Effector CD8-positive, alpha-beta T cell (primary cell): ENCODE measurements at regions not wholly inside any gene's neighbourhood (a gene's known extent, or its start where the extent isn't known, plus 50 kb on each side); places are given as distances from the start of the nearest gene placed in this dataset.
"Not testable (repeated sequence)": the region's sequence is repeated elsewhere in the genome, so short reads cannot be mapped to it uniquely, and the experiment has no call there.

Source experiments
- DNase-seq: peaks from one replicate; lab custom pipeline; 2025; lab: John Stamatoyannopoulos, UW

- not testable (repeated sequence) for DNase-seq
These were observed 287.6 kb downstream of the LIPI start for GRCh38 chr21:13923175-13923574.

- not testable (repeated sequence) for DNase-seq
These were observed 289.3 kb downstream of the LIPI start for GRCh38 chr21:13921455-13921854.

GRCh38 chr21:13907385-13907784 is 297.8 kb downstream of the POTED start:
- DNase-seq, result not testable (repeated sequence)

- not testable (repeated sequence) for DNase-seq
These were observed 287.1 kb downstream of the POTED start for GRCh38 chr21:13896596-13897247.

GRCh38 chr21:13893617-13894016 is 284.0 kb downstream of the POTED start:
- DNase-seq, result not testable (repeated sequence)

- not testable (repeated sequence) for DNase-seq
These were observed 283.4 kb downstream of the POTED start for GRCh38 chr21:13893025-13893424.

GRCh38 chr21:13892146-13892751 is 282.7 kb downstream of the POTED start:
- not testable (repeated sequence) for DNase-seq

GRCh38 chr21:13889176-13889575 is 279.6 kb downstream of the POTED start:
- DNase-seq, result not testable (repeated sequence)

GRCh38 chr21:13883641-13884395 is 274.2 kb downstream of the POTED start:
- not testable (repeated sequence) for DNase-seq

- DNase-seq, result not testable (repeated sequence)
These were observed 267.9 kb downstream of the POTED start for GRCh38 chr21:13877503-13877902.

- not testable (repeated sequence) for DNase-seq
These were observed 267.4 kb downstream of the POTED start for GRCh38 chr21:13876999-13877398.

GRCh38 chr21:13874001-13874400 is 264.4 kb downstream of the POTED start:
- DNase-seq, result not testable (repeated sequence)

GRCh38 chr21:13854638-13855037 is 245.1 kb downstream of the POTED start:
- DNase-seq, result no peak

- DNase-seq, result not testable (repeated sequence)
These were observed 241.2 kb downstream of the POTED start for GRCh38 chr21:13850808-13851207.

GRCh38 chr21:13849489-13849888 is 239.9 kb downstream of the POTED start:
- not testable (repeated sequence) for DNase-seq

GRCh38 chr21:13846718-13847117 is 237.1 kb downstream of the POTED start:
- not testable (repeated sequence) for DNase-seq

GRCh38 chr21:13844574-13844973 is 235.0 kb downstream of the POTED start:
- not testable (repeated sequence) for DNase-seq

GRCh38 chr21:13843081-13843480 is 233.5 kb downstream of the POTED start:
- not testable (repeated sequence) for DNase-seq

- not testable (repeated sequence) for DNase-seq
These were observed 218.1 kb downstream of the POTED start for GRCh38 chr21:13827666-13828065.

GRCh38 chr21:13827201-13827600 is 217.6 kb downstream of the POTED start:
- DNase-seq, result no peak

GRCh38 chr21:13826511-13826910 is 216.9 kb downstream of the POTED start:
- not testable (repeated sequence) for DNase-seq

- not testable (repeated sequence) for DNase-seq
These were observed 215.7 kb downstream of the POTED start for GRCh38 chr21:13825218-13825778.
